Adrenal gland (tissue), 9 donors: ENCODE measurements at regions not wholly inside any gene's neighbourhood (a gene's known extent, or its start where the extent isn't known, plus 50 kb on each side); places are given as distances from the start of the nearest gene placed in this dataset.

Experiments
- DNase-seq, 7 donors: peaks; one replicate each; pipeline ENCODE4 v3.0.0-alpha.2; 2019 to 2020
- H3K27ac ChIP-seq, 5 donors: fragments of 200-600 bp; sonication (generic) in 4 of 5; 1 replicate in 3 of 5; 2 replicates in 2 of 5; pipeline versions ENCODE4 v1.5.1 to v1.8.0; 2016 to 2020; ENCODE audit warnings: mild to moderate bottlenecking in 1 of 5
- H3K27me3 ChIP-seq: fragments of 200-600 bp; 2 replicates; pipeline ENCODE4 v1.8.0; 2021
- H3K36me3 ChIP-seq, 2 donors: fragments of 200-600 bp; replicated peaks in 1 of 2; 1 replicate in 1 of 2; 2 replicates in 1 of 2; pipeline versions ENCODE4 v1.5.1 to v1.8.0; 2018 to 2022
- H3K4me1 ChIP-seq, 2 donors: fragments of 200-600 bp; replicated peaks in 1 of 2; 1 replicate in 1 of 2; 2 replicates in 1 of 2; pipeline versions ENCODE4 v1.5.1 to v1.8.0; 2018 to 2021
- H3K4me3 ChIP-seq, 4 donors: fragments of 200-600 bp; sonication (generic) in 3 of 4; one replicate each; pipeline ENCODE4 v1.5.1; 2016 to 2018
- H3K9me3 ChIP-seq, 3 donors: fragments of 200-600 bp; sonication (generic) in 1 of 3; replicated peaks in 1 of 3; 1 replicate in 2 of 3; 2 replicates in 1 of 3; pipeline versions ENCODE4 v1.5.1 to v1.8.0; 2016 to 2021
- POLR2A ChIP-seq, 2 donors: fragments of 450-650 bp; IDR thresholded peaks; one replicate each; pipeline ENCODE4 v1.6.1; 2017; ENCODE audit warnings: antibody characterized with exemption in 2 of 2, mild to moderate bottlenecking in 2 of 2, moderate library complexity in 1 of 2
- WGBS, 4 donors: extraction: QIAGEN DNeasy Blood & Tissue Kit in 2 of 4; methylation state at CpG; one replicate each; pipeline versions ENCODE4 v1.1.5 to v1.1.7; 2013 to 2017; 5-methylcytosine and 5-hydroxymethylcytosine counted together
- intact Hi-C, 2 donors: fragments of 100-400 bp; cut with DNase I; formaldehyde crosslinking; loops; one replicate each; pipeline versions ENCODE4 v1.14.1 to v1.15.0; 2022 to 2023
- TF ChIP-seq, protein P1 (sequence below), 6 experiments: fragments of 450-650 bp in 4 of 6; fragments of 200-600 bp in 2 of 6; sonication (generic) in 1 of 6; IDR thresholded peaks; 1 replicate in 5 of 6; 2 replicates in 1 of 6; pipeline versions ENCODE4 v1.5.1 to v1.8.0; 2016 to 2021; ENCODE audit warnings: antibody characterized with exemption in 6 of 6, mild to moderate bottlenecking in 2 of 6, moderate library complexity in 1 of 6
- donor health status: healthy with polysubstance abuse.
- donor health status: Bipolar disorder and iron deficiency.
- donor health status: DM: yes; HTN: yes; CAD: no.
- donor health status: DM: no; HTN: no; CAD: no.
- donor health status: DM: no; HTN: no; CAD: no.

DNA sequence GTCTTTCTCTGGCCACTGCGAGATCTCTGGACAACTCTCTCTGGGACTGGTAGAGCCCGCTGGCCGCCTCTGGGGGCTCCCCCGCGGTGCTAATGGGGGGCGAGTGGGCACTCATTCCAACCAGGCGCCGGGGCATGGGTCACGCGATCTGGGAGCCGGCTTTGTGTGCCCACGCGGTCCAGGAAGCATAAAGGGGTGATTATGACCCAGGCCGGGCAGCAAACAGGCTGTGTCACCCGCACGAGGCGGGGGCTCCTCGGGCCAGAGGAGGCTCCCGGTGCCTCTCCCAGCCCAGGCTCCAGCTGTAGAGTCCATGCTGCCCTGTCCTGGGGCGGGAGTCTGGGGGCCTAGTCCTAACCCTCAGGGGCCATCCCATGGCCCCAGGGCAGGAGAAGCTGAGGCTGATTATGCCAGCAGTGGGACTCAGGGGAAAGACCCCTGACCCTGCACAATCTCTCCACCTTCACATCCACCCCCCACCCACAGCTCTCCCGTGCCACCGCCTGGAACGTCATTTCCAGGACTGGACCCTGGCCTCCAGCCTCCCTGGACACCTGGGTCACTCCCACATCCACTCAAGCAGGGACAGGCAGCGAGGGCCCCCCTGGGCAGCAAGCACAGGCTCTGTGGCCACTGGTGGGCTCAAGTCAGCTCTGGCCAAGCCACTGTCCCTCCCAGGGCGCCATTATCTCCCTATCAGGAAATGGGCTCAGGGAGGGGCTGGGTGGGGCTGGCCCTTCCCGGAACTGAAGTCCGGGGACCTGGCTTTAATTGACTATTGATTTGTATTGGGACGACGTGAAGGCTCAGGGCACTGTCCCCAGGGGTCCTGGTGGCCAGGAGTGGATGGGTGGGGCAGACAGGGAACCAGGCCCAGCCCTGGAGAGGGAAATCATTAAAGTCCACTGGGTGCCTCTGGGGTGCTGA is 50.0 kb downstream of the PTPRS start:
- H3K4me3 ChIP-seq, result no peak overlapping the region
- H3K9me3 ChIP-seq, result no peaks in the 10 kb centered on the region
- WGBS, 4 donors, result 78 to 100% (median 83%) methylated on average over 1 to 29 of the region's 29 CpGs
- intact Hi-C loops, result no loop called here
- H3K4me1 ChIP-seq, result peaks cover 9 to 33% of the 10 kb centered on the region in 2 donors
- H3K27ac ChIP-seq, result peak overlapping the region in 2 of 5 donors; percentile 49 to 85
- peaks cover 0 to 5% of the 10 kb centered on the region in 2 donors for H3K36me3 ChIP-seq
- H3K27me3 ChIP-seq, result no peaks in the 10 kb centered on the region
- no peak for DNase-seq
- TF ChIP-seq, protein P1, sequence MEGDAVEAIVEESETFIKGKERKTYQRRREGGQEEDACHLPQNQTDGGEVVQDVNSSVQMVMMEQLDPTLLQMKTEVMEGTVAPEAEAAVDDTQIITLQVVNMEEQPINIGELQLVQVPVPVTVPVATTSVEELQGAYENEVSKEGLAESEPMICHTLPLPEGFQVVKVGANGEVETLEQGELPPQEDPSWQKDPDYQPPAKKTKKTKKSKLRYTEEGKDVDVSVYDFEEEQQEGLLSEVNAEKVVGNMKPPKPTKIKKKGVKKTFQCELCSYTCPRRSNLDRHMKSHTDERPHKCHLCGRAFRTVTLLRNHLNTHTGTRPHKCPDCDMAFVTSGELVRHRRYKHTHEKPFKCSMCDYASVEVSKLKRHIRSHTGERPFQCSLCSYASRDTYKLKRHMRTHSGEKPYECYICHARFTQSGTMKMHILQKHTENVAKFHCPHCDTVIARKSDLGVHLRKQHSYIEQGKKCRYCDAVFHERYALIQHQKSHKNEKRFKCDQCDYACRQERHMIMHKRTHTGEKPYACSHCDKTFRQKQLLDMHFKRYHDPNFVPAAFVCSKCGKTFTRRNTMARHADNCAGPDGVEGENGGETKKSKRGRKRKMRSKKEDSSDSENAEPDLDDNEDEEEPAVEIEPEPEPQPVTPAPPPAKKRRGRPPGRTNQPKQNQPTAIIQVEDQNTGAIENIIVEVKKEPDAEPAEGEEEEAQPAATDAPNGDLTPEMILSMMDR (IDR thresholded peaks at IDR 0.05), result no peak
- TF ChIP-seq POLR2A (IDR thresholded peaks at IDR 0.05), result no peak

DNA sequence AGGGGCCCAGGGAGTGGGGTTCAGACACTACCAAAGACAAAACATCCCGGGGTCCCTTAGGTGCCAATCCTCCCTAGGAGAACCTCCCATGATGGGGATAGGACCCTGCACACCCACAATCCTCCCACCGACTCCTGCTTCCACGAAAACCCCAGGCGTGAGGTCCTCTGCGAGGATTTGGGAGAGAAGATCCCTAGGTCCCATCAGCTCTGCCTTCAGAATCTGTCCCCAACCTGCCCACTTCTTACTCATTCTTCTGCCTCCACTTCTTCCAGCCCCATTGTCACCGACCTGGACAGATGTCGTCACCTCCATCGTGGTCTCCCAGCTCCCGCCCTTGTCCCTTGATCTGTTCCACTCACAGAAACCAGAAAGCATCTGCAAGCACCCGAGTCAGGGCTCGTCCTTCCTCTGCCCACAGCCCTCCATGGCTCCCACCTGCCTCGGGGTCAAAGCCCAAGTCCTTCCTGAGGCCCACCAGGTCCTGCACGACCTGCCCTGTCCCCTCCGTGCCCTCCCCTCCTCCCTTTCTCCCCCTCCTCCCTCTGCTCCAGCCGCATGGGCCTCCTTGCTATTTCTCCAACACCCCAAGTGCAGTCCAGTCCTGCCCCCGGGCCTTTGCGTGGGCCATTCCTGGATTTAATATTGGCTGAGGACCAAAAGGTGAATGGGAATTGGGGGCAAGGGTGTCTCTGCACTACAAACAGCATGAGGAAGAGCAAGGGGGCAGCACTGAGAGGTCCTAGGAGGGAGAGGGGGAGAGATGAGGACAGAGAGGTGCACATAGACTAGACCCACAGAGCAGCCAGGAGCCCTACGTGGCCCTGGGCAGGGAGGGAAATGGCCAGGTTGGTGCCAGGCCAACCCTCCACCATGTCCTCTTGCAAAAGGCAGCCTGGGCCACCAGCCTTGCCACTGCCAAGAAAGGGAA is 51.3 kb downstream of the PTPRS start:
- intact Hi-C loops, result no loop called here
- Histone ChIP-seq H3K27me3 (no peaks in the 10 kb centered on the region), H3K36me3 (peaks cover 0 to 17% of the 10 kb centered on the region in 2 donors), H3K9me3 (no peaks in the 10 kb centered on the region), H3K4me3 (no peak overlapping the region), H3K27ac (peak overlapping the region in 2 of 5 donors; percentile 49 to 85), H3K4me1 (peaks cover 9 to 33% of the 10 kb centered on the region in 2 donors)
- 78 to 82% (median 82%) methylated on average over 18 of the region's 18 CpGs for WGBS, 4 donors
- no peak for DNase-seq
- TF ChIP-seq, protein P1 (IDR thresholded peaks at IDR 0.05), result no peak

DNA sequence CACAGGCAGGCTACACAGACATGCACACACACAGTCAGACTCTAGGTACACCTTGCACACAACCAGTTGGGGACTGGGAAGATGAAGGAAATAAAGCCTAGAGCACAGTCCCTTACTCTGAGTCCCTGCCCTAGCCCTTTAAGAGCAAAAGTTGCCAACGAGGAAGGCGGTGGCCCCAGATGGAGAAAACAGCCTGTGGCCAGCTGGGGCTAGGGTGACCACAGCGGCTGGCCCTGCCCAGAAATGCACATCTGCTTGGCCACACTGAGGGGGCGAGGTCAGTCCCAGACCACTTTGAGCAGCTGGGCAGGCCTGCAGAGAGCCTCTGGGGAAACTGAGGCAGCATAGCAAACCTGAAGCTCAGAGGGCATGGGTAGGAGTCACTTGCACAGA is 52.3 kb downstream of the PTPRS start:
- DNase-seq, result no peak
- peaks cover 0 to 18% of the 10 kb centered on the region in 2 donors for H3K36me3 ChIP-seq
- H3K4me1 ChIP-seq, result peaks cover 9 to 25% of the 10 kb centered on the region in 2 donors
- intact Hi-C loops, result no loop called here
- no peaks in the 10 kb centered on the region for H3K9me3 ChIP-seq
- TF ChIP-seq, protein P1 (IDR thresholded peaks at IDR 0.05), result no peak
- no peak for TF ChIP-seq POLR2A (IDR thresholded peaks at IDR 0.05)
- H3K4me3 ChIP-seq, result no peak overlapping the region
- no peaks in the 10 kb centered on the region for H3K27me3 ChIP-seq
- H3K27ac ChIP-seq, result peak overlapping the region in 1 of 5 donors; percentile 40
- 59 to 76% (median 67%) methylated on average over 1 to 4 of the region's 4 CpGs for WGBS, 4 donors

DNA sequence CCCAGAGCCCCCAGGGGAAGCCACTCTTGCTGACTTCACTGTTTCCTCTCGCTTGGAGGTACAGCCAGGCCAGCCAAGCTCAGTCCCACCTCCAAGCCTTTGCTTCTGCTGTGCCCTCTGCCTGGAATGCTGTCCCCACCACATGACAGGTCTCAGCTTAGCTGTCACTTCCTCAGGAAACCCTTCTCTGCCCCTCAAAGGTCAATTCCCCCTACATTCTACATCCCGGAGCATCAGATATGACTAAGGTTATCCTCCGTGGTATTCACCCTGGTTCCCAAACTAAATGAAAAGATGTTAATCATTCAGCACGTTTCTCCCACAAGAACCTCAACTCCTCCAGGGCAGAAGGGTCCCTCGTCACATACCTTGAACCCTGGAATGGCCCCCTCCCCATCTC is 53.5 kb downstream of the PTPRS start:
- peaks cover 0 to 18% of the 10 kb centered on the region in 2 donors for H3K36me3 ChIP-seq
- intact Hi-C loops, result no loop called here
- DNase-seq, result no peak
- no peak for TF ChIP-seq POLR2A (IDR thresholded peaks at IDR 0.05)
- TF ChIP-seq, protein P1 (IDR thresholded peaks at IDR 0.05), result no peak
- H3K9me3 ChIP-seq, result no peaks in the 10 kb centered on the region
- H3K27ac ChIP-seq, result peak overlapping the region in 1 of 5 donors; percentile 45
- peaks cover 6 to 25% of the 10 kb centered on the region in 2 donors for H3K4me1 ChIP-seq
- 70 to 73% (median 72%) methylated on average over 5 of the region's 5 CpGs for WGBS, 4 donors
- H3K27me3 ChIP-seq, result no peaks in the 10 kb centered on the region
- H3K4me3 ChIP-seq, result no peak overlapping the region
